Keratinocyte (primary cell): ENCODE measurements at regions not wholly inside any gene's neighbourhood (a gene's known extent, or its start where the extent isn't known, plus 50 kb on each side); places are given as distances from the start of the nearest gene placed in this dataset.

ENCODE experiments used
- DNase-seq: peaks from one replicate; pipeline ENCODE4 v3.0.0-alpha.2; 2011; ENCODE audit warnings: low read depth, missing footprints, low spot score
- FAIRE-seq: peaks from 2 replicates; lab custom pipeline; 2011; peaks lifted over from hg19 to GRCh38; lab: Jason Lieb, UNC
- H2AFZ ChIP-seq: 2 replicates; pipeline ENCODE4 v1.6.0; 2012; ENCODE audit warnings: low read length, control low read depth, inconsistent platforms; ENCODE audit not compliant: control insufficient read depth
- H3K27ac ChIP-seq: 2 replicates; pipeline ENCODE4 v1.5.1; 2011; ENCODE audit warnings: low read length; ENCODE audit not compliant: control insufficient read depth, insufficient read depth
- H3K27me3 ChIP-seq: 3 replicates; pipeline ENCODE4 v1.6.0; 2011; ENCODE audit warnings: low read length; ENCODE audit not compliant: control insufficient read depth, insufficient read depth; ENCODE audit errors: extremely low read depth
- H3K36me3 ChIP-seq, 2 experiments: 2 replicates in 1 of 2; 3 replicates in 1 of 2; pipeline ENCODE4 v1.5.1; 2011; ENCODE audit warnings: low read length in 2 of 2, mild to moderate bottlenecking in 1 of 2; ENCODE audit not compliant: control insufficient read depth in 2 of 2, insufficient read depth in 2 of 2; ENCODE audit errors: extremely low read depth in 1 of 2
- H3K4me1 ChIP-seq: 3 replicates; pipeline ENCODE4 v1.5.1; 2011; ENCODE audit warnings: low read length; ENCODE audit not compliant: control insufficient read depth, insufficient read depth; ENCODE audit errors: extremely low read depth
- H3K4me2 ChIP-seq: 3 replicates; pipeline ENCODE4 v1.6.0; 2011; ENCODE audit warnings: low read depth, low read length; ENCODE audit not compliant: control insufficient read depth, insufficient read depth; ENCODE audit errors: extremely low read depth
- H3K4me3 ChIP-seq, 3 experiments: fragments of 200-600 bp in 1 of 3; sonication (generic) in 1 of 3; 2 replicates in 2 of 3; 3 replicates in 1 of 3; pipeline ENCODE4 v1.5.1; 2011 to 2016; ENCODE audit warnings: low read length in 3 of 3, mild to moderate bottlenecking in 3 of 3, control low read depth in 2 of 3, inconsistent platforms in 1 of 3, low read depth in 1 of 3, mixed read lengths in 1 of 3, mixed run types in 1 of 3, moderate library complexity in 1 of 3; ENCODE audit not compliant: control insufficient read depth in 2 of 3, insufficient read depth in 2 of 3; ENCODE audit errors: extremely low read depth in 1 of 3
- H3K79me2 ChIP-seq: 2 replicates; pipeline ENCODE4 v1.6.0; 2012; ENCODE audit warnings: low read length; ENCODE audit not compliant: control insufficient read depth, insufficient read depth
- H3K9ac ChIP-seq: 3 replicates; pipeline ENCODE4 v1.6.0; 2011; ENCODE audit warnings: low read length; ENCODE audit not compliant: control insufficient read depth, insufficient read depth; ENCODE audit errors: extremely low read depth
- H3K9me1 ChIP-seq: 3 replicates; pipeline ENCODE4 v1.6.0; 2011; ENCODE audit warnings: low read length; ENCODE audit not compliant: control insufficient read depth, insufficient read depth; ENCODE audit errors: extremely low read depth
- H3K9me3 ChIP-seq: 2 replicates; pipeline ENCODE4 v1.5.1; 2012; ENCODE audit warnings: low read depth, low read length; ENCODE audit not compliant: control insufficient read depth
- H4K20me1 ChIP-seq: 3 replicates; pipeline ENCODE4 v1.6.0; 2011; ENCODE audit warnings: low read length; ENCODE audit not compliant: control insufficient read depth, insufficient read depth; ENCODE audit errors: extremely low read depth
- CTCF ChIP-seq, 3 experiments: IDR thresholded peaks in 1 of 3; conservative IDR thresholded peaks in 1 of 3; optimal IDR thresholded peaks in 1 of 3; 2 replicates in 2 of 3; 3 replicates in 1 of 3; pipeline versions ENCODE3 to v1.5.1; 2011; ENCODE audit warnings: low read length in 3 of 3, mild to moderate bottlenecking in 3 of 3, moderate library complexity in 2 of 3, control low read depth in 1 of 3, inconsistent platforms in 1 of 3; ENCODE audit not compliant: insufficient read depth in 2 of 3; ENCODE audit errors: extremely low read depth in 1 of 3
- EZH2 ChIP-seq: IDR thresholded peaks from one replicate; pipeline ENCODE4 v1.6.1; 2012; ENCODE audit warnings: inconsistent platforms, mild to moderate bottlenecking, low read length, moderate library complexity
- dilution Hi-C: fragments of 300-500 bp; cut with MboI; formaldehyde crosslinking; loops from one replicate; pipeline ENCODE4 v1.7.0; 2020; ENCODE audit warnings: low sequenced_read_pairs; ENCODE audit not compliant: extremely low pct_ligation_motif_present

- Histone ChIP-seq H3K79me2 (no peaks in the 10 kb centered on the region), H3K4me2 (no peak overlapping the region), H3K9me3 (peaks cover 6% of the 10 kb centered on the region), H3K4me1 (no peaks in the 10 kb centered on the region), H2AFZ (no peak overlapping the region), H4K20me1 (no peaks in the 10 kb centered on the region), H3K9ac (no peak overlapping the region), H3K9me1 (no peaks in the 10 kb centered on the region), H3K4me3 (no peak overlapping the region), H3K27me3 (no peaks in the 10 kb centered on the region), H3K36me3 (no peaks in the 10 kb centered on the region), H3K27ac (no peak overlapping the region)
- no peak for DNase-seq
- FAIRE-seq: no peak
- TF ChIP-seq EZH2 (no peak), CTCF (optimal IDR thresholded peaks at IDR 0.05 in 1 of 3, IDR thresholded peaks at IDR 0.05 in 1 of 3, conservative IDR thresholded peaks at IDR 0.05 in 1 of 3; ENCODE audit: extremely low read depth in 1 of 3, insufficient read depth in 2 of 3, low read length in 3 of 3) (no peak)
- dilution Hi-C loops: no loop called here
Observed at GRCh38 chr4:45716093-45716492, 407.8 kb downstream of the GABRG1 start.

GRCh38 chr4:45713996-45714395 is 409.9 kb downstream of the GABRG1 start:
- no peaks in the 10 kb centered on the region for H4K20me1 ChIP-seq
- H3K9me1 ChIP-seq: no peaks in the 10 kb centered on the region
- no peaks in the 10 kb centered on the region for H3K4me1 ChIP-seq
- DNase-seq (no peak), FAIRE-seq (no peak)
- H3K27me3 ChIP-seq: no peaks in the 10 kb centered on the region
- H3K4me2 ChIP-seq: no peak overlapping the region
- no peaks in the 10 kb centered on the region for H3K79me2 ChIP-seq
- no peak overlapping the region for H2AFZ ChIP-seq
- H3K9me3 ChIP-seq: peaks cover 4% of the 10 kb centered on the region
- no peak overlapping the region for H3K27ac ChIP-seq
- H3K4me3 ChIP-seq: no peak overlapping the region
- no peaks in the 10 kb centered on the region for H3K36me3 ChIP-seq
- H3K9ac ChIP-seq: no peak overlapping the region
- TF ChIP-seq CTCF (optimal IDR thresholded peaks at IDR 0.05 in 1 of 3, IDR thresholded peaks at IDR 0.05 in 1 of 3, conservative IDR thresholded peaks at IDR 0.05 in 1 of 3; ENCODE audit: extremely low read depth in 1 of 3, insufficient read depth in 2 of 3, low read length in 3 of 3): no peak
- dilution Hi-C loops: no loop called here
